NCI-H2029 (cell line): ENCODE measurements at regions not wholly inside any gene's neighbourhood (a gene's known extent, or its start where the extent isn't known, plus 50 kb on each side); places are given as distances from the start of the nearest gene placed in this dataset.
"Not testable (repeated sequence)": the region's sequence is repeated elsewhere in the genome, so short reads cannot be mapped to it uniquely, and the experiment has no call there.

Source experiments
- DNase-seq: peaks from one replicate; lab custom pipeline; 2025; lab: John Stamatoyannopoulos, UW

- no peak for DNase-seq
Measured at GRCh38 chr11:114938799-114939198, 260.5 kb downstream of the NXPE2 start.

GRCh38 chr11:114942207-114942606 lies 263.9 kb downstream of the NXPE2 start:
- DNase-seq = no peak

- no peak for DNase-seq
Measured at GRCh38 chr11:114949614-114950351, 271.5 kb downstream of the NXPE2 start.

GRCh38 chr11:114953039-114953438 lies 274.7 kb downstream of the NXPE2 start:
- DNase-seq = no peak

- no peak for DNase-seq
Measured at GRCh38 chr11:114955923-114956322, 277.6 kb downstream of the NXPE2 start.

GRCh38 chr11:114956566-114956965 lies 278.2 kb downstream of the NXPE2 start:
- no peak for DNase-seq

- no peak for DNase-seq
Measured at GRCh38 chr11:114959953-114960505, 281.7 kb downstream of the NXPE2 start.

- not testable (repeated sequence) for DNase-seq
Measured at GRCh38 chr11:114960819-114961218, 282.5 kb downstream of the NXPE2 start.

- DNase-seq = peak; percentile 15
Measured at GRCh38 chr11:114964676-114965214, 286.4 kb downstream of the NXPE2 start.

GRCh38 chr11:114970927-114971645 lies 292.8 kb downstream of the NXPE2 start:
- DNase-seq = no peak

- DNase-seq = no peak
Measured at GRCh38 chr11:114972105-114972504, 293.8 kb downstream of the NXPE2 start.

GRCh38 chr11:114977651-114978050 lies 299.3 kb downstream of the NXPE2 start:
- DNase-seq = no peak

- DNase-seq = no peak
Measured at GRCh38 chr11:114982141-114982540, 303.8 kb downstream of the NXPE2 start.

GRCh38 chr11:114984611-114985163 lies 306.4 kb downstream of the NXPE2 start:
- no peak for DNase-seq

GRCh38 chr11:114986365-114986764 lies 308.0 kb downstream of the NXPE2 start:
- no peak for DNase-seq

- no peak for DNase-seq
Measured at GRCh38 chr11:114987186-114987760, 308.9 kb downstream of the NXPE2 start.

GRCh38 chr11:114988644-114989043 lies 310.3 kb downstream of the NXPE2 start:
- no peak for DNase-seq

- no peak for DNase-seq
Measured at GRCh38 chr11:114989536-114989935, 311.2 kb downstream of the NXPE2 start.

- DNase-seq = no peak
Measured at GRCh38 chr11:115005663-115006062, 327.3 kb downstream of the NXPE2 start.

- DNase-seq = no peak
Measured at GRCh38 chr11:115007851-115008250, 329.5 kb downstream of the NXPE2 start.

- DNase-seq = no peak
Measured at GRCh38 chr11:115008799-115009198, 330.5 kb downstream of the NXPE2 start.

GRCh38 chr11:115017529-115017928 lies 339.2 kb downstream of the NXPE2 start:
- no peak for DNase-seq
